Bronchial epithelial cell (primary cell): ENCODE measurements at regions not wholly inside any gene's neighbourhood (a gene's known extent, or its start where the extent isn't known, plus 50 kb on each side); places are given as distances from the start of the nearest gene placed in this dataset.
"Not testable (repeated sequence)": the region's sequence is repeated elsewhere in the genome, so short reads cannot be mapped to it uniquely, and the experiment has no call there.

ENCODE experiments used
- DNase-seq: peaks from one replicate; pipeline ENCODE4 v3.0.0-alpha.2; 2010; ENCODE audit warnings: low read depth
- FAIRE-seq: peaks from 2 replicates; lab custom pipeline; 2011; peaks lifted over from hg19 to GRCh38; lab: Jason Lieb, UNC
- H3K27me3 ChIP-seq: 2 replicates; pipeline ENCODE4 v1.5.1; 2011; ENCODE audit warnings: low read length; ENCODE audit not compliant: control insufficient read depth, insufficient read depth
- H3K36me3 ChIP-seq: 2 replicates; pipeline ENCODE4 v1.5.1; 2011; ENCODE audit warnings: low read length; ENCODE audit not compliant: control insufficient read depth, insufficient read depth
- H3K4me3 ChIP-seq: 2 replicates; pipeline ENCODE4 v1.5.1; 2011; ENCODE audit warnings: mild to moderate bottlenecking, low read depth, low read length, control low read depth
- TF ChIP-seq, protein P1 (sequence below): IDR thresholded peaks from 2 replicates; pipeline ENCODE4 v1.5.1; 2011; ENCODE audit warnings: mild to moderate bottlenecking, moderate library complexity, low read length, control low read depth, inconsistent platforms; ENCODE audit not compliant: insufficient read depth, severe bottlenecking

DNA sequence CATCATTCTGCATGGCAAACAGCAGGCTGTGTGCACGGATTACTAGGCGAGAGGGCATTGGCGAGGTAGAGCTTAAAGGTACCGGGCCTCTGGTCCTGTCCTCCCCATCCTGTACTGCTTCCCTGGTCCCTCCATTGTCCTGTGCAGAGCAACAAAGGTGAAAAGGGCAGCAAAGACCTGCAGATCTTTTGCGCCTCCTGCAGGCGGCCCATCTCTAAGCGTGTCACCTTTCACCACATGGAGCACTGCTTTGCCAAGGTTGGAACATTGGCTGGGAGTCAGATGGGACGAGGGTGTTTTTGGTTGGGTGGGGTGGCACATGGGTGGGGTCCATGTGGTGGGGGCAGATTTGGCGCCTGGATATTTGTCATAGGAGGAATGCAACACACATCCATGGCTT, 64.7 kb upstream of the UXT start:
- no peak overlapping the region for H3K4me3 ChIP-seq
- no peaks in the 10 kb centered on the region for H3K36me3 ChIP-seq
- no peak for FAIRE-seq
- TF ChIP-seq, protein P1, sequence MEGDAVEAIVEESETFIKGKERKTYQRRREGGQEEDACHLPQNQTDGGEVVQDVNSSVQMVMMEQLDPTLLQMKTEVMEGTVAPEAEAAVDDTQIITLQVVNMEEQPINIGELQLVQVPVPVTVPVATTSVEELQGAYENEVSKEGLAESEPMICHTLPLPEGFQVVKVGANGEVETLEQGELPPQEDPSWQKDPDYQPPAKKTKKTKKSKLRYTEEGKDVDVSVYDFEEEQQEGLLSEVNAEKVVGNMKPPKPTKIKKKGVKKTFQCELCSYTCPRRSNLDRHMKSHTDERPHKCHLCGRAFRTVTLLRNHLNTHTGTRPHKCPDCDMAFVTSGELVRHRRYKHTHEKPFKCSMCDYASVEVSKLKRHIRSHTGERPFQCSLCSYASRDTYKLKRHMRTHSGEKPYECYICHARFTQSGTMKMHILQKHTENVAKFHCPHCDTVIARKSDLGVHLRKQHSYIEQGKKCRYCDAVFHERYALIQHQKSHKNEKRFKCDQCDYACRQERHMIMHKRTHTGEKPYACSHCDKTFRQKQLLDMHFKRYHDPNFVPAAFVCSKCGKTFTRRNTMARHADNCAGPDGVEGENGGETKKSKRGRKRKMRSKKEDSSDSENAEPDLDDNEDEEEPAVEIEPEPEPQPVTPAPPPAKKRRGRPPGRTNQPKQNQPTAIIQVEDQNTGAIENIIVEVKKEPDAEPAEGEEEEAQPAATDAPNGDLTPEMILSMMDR, result no peak
- no peaks in the 10 kb centered on the region for H3K27me3 ChIP-seq
- no peak for DNase-seq

DNA sequence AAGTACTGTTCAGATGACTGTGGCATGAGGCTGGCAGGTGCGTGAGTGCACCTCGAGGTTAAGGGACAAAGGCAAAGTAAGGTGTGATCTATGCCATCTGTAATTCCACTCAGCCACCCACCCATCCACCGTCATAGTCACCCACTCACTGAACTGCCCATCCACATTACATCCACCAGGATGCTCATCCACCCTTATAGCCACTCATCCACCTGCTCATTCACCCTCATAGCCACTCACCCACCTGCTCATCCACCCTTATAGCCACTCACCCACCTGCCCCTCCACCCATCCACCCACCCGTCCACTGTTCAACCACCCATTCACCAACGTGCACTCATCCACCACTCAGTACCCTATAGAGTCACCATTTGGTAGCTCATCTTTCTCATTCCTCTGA, 64.1 kb upstream of the UXT start:
- TF ChIP-seq, protein P1, result no peak
- no peaks in the 10 kb centered on the region for H3K36me3 ChIP-seq
- FAIRE-seq (no peak), DNase-seq (no peak)
- no peaks in the 10 kb centered on the region for H3K27me3 ChIP-seq
- no peak overlapping the region for H3K4me3 ChIP-seq

DNA sequence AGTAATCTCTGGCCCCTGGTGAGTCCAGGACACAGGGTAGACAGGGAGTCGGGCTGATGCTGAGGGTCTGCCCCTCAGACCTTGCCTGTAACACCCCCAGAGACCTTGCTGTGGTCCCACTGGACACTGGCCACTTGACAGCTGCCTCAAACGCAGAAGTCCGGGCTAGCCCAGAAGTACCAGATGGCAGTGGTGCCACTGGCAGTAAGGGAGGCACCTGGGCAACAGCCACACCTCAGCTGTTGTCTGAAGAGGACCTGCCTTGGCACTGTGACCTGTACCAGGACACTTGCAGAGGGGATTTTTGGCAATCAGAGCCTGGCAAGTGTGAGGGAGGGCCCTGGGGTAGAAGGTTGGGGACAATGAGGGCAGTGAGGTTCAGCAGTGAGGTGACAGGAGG, 63.3 kb upstream of the UXT start:
- H3K27me3 ChIP-seq, result no peaks in the 10 kb centered on the region
- H3K4me3 ChIP-seq, result no peak overlapping the region
- H3K36me3 ChIP-seq, result no peaks in the 10 kb centered on the region
- FAIRE-seq (no peak), DNase-seq (no peak)
- TF ChIP-seq, protein P1, result no peak

DNA sequence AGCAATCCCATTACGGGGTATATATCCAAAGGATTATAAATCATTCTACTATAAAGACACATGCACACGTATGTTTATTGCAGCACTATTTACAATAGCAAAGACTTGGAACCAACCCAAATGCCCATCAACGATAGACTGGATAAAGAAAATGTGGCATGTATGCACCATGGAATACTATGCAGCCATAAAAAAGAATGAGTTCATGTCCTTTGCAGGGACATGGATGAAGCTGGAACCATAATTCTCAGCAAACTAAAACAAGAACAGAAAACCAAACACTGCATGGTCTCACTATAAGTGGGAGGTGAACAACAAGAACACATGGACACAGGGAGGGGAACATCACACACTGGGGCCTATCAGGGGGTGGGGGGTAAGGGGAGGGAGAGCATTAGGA, 56.1 kb upstream of the UXT start:
- not testable (repeated sequence) for DNase-seq, H3K36me3 ChIP-seq, H3K27me3 ChIP-seq, FAIRE-seq, H3K4me3 ChIP-seq

DNA sequence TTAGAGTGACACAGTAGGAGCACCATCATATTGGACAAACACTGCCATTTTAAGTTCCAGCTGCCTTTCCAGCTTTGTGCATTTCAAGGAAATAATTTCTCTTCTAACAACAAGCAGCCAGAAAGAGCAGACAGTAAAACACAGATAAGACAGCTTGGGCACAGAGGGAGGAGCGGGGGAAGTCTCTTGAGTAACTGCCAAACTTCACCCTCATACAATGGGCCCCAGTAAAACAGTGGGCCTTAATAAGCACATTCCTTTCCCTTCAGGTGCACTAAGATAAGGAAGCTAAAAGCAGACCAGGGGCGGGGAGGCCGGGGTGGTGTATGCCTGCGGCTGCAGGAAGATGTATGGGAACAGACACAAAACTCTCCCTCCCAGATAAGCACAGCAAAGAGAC, 53.7 kb upstream of the UXT start:
- H3K36me3 ChIP-seq, DNase-seq, H3K27me3 ChIP-seq, H3K4me3 ChIP-seq, FAIRE-seq: not testable (repeated sequence)

DNA sequence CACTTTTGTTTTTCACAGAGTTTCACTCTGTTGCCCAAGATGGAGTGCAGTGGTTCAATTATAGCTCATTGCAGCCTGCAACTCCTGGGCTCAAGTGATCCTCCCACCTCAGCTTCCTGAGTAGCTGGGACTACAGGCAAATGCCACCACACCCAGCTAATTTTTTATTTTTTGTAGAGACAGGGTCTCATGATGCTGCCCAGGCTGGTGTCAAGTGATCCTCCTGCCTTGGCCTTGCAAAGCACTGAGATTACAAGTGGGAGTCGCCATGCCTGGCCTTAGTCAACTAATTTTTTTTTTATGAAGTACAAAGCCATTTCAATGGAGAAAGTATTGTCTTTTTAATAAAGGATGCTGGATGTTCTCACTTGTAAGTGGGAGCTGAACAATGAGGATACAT, 51.3 kb upstream of the UXT start:
- no peak for DNase-seq
- no peaks in the 10 kb centered on the region for H3K36me3 ChIP-seq
- H3K4me3 ChIP-seq, result no peak overlapping the region
- FAIRE-seq, result no peak
- TF ChIP-seq, protein P1, result no peak
- no peaks in the 10 kb centered on the region for H3K27me3 ChIP-seq
